Sigmoid colon (tissue), 3 donors: ENCODE measurements at regions not wholly inside any gene's neighbourhood (a gene's known extent, or its start where the extent isn't known, plus 50 kb on each side); places are given as distances from the start of the nearest gene placed in this dataset.

ENCODE experiments used
- CTCF ChIP-seq, 4 experiments: fragments of 450-650 bp in 3 of 4; fragments of 200-600 bp in 1 of 4; IDR thresholded peaks; one replicate each; pipeline ENCODE4 v1.5.1; 2016 to 2019; ENCODE audit warnings: antibody characterized with exemption in 4 of 4, mild to moderate bottlenecking in 3 of 4, moderate library complexity in 2 of 4
- POLR2A ChIP-seq, 2 donors: fragments of 450-650 bp; IDR thresholded peaks; one replicate each; pipeline ENCODE4 v1.6.1; 2016; ENCODE audit warnings: antibody characterized with exemption in 2 of 2, mild to moderate bottlenecking in 2 of 2, moderate library complexity in 2 of 2

- TF ChIP-seq CTCF (IDR thresholded peaks at IDR 0.05) = no peak
- no peak for TF ChIP-seq POLR2A (IDR thresholded peaks at IDR 0.05)
These were observed 182.3 kb downstream of the IRX2 start for GRCh38 chr5:2569176-2569575.
